Neural progenitor cell (in vitro differentiated cells): ENCODE measurements at regions not wholly inside any gene's neighbourhood (a gene's known extent, or its start where the extent isn't known, plus 50 kb on each side); places are given as distances from the start of the nearest gene placed in this dataset.

ENCODE experiments used
- DNase-seq: peaks from one replicate; pipeline ENCODE4 v3.0.0-alpha.2; 2016; ENCODE audit warnings: low spot score
- H2AFZ ChIP-seq: fragments of 200-600 bp; sonication (generic); replicated peaks from 2 replicates; pipeline ENCODE4 v1.6.1; 2016; ENCODE audit warnings: antibody characterized with exemption
- H3F3A ChIP-seq: fragments of 200-600 bp; sonication (generic); 2 replicates; pipeline ENCODE4 v1.6.1; 2016; ENCODE audit warnings: antibody characterized with exemption, low read depth
- H3K27ac ChIP-seq: fragments of 200-600 bp; sonication (generic); 2 replicates; pipeline ENCODE4 v1.5.1; 2016; ENCODE audit warnings: mild to moderate bottlenecking
- H3K27me3 ChIP-seq: fragments of 200-600 bp; sonication (generic); 2 replicates; pipeline ENCODE4 v1.6.1; 2016; ENCODE audit warnings: mild to moderate bottlenecking, moderate library complexity
- H3K36me3 ChIP-seq: fragments of 200-600 bp; sonication (generic); 2 replicates; pipeline ENCODE4 v1.5.1; 2016
- H3K4me1 ChIP-seq: fragments of 200-600 bp; sonication (generic); 2 replicates; pipeline ENCODE4 v1.6.1; 2016; ENCODE audit warnings: mixed run types
- H3K4me2 ChIP-seq: fragments of 200-600 bp; sonication (generic); 2 replicates; pipeline ENCODE4 v1.6.1; 2016
- H3K4me3 ChIP-seq: fragments of 200-600 bp; sonication (generic); 2 replicates; pipeline ENCODE4 v1.5.1; 2016
- H3K79me2 ChIP-seq: fragments of 200-600 bp; sonication (generic); 2 replicates; pipeline ENCODE4 v1.6.1; 2016; ENCODE audit warnings: low read depth
- H3K9ac ChIP-seq: fragments of 200-600 bp; sonication (generic); 2 replicates; pipeline ENCODE4 v1.6.1; 2016
- H3K9me3 ChIP-seq: fragments of 200-600 bp; sonication (generic); 2 replicates; pipeline ENCODE4 v1.5.1; 2016; ENCODE audit warnings: low read depth
- H4K20me1 ChIP-seq: fragments of 200-600 bp; sonication (generic); 2 replicates; pipeline ENCODE4 v1.6.1; 2016; ENCODE audit warnings: low read depth
- H3K27ac Mint-ChIP-seq: 3 replicates; pipeline ENCODE4 v1.8.0; 2021; ENCODE audit warnings: mixed read lengths
- H3K27me3 Mint-ChIP-seq: 2 replicates; pipeline ENCODE4 v1.8.0; 2022; ENCODE audit warnings: low read depth, mild to moderate bottlenecking, inconsistent platforms, moderate library complexity, mixed read lengths; ENCODE audit not compliant: insufficient read depth
- H3K36me3 Mint-ChIP-seq: 3 replicates; pipeline ENCODE4 v1.8.0; 2021; ENCODE audit warnings: mixed read lengths
- H3K4me1 Mint-ChIP-seq: 3 replicates; pipeline ENCODE4 v1.8.0; 2021; ENCODE audit warnings: mixed read lengths
- H3K4me3 Mint-ChIP-seq: 3 replicates; pipeline ENCODE4 v1.8.0; 2021; ENCODE audit warnings: mild to moderate bottlenecking, moderate library complexity, mixed read lengths
- H3K9me3 Mint-ChIP-seq: 3 replicates; pipeline ENCODE4 v1.8.0; 2020; ENCODE audit warnings: mixed read lengths
- CTCF ChIP-seq: fragments of 200-600 bp; sonication (generic); IDR thresholded peaks from 2 replicates; pipeline ENCODE4 v1.5.1; 2017; ENCODE audit warnings: antibody characterized with exemption, mild to moderate bottlenecking
- EZH2 ChIP-seq: fragments of 200-600 bp; sonication (generic); IDR thresholded peaks from 2 replicates; pipeline ENCODE4 v1.6.1; 2017; ENCODE audit warnings: antibody characterized with exemption, mild to moderate bottlenecking, moderate library complexity
- EZH2phosphoT487 ChIP-seq: fragments of 200-600 bp; sonication (generic); IDR thresholded peaks from 2 replicates; pipeline ENCODE4 v1.6.1; 2017; ENCODE audit warnings: antibody characterized with exemption

GRCh38 chr7:42765931-42766330, 145.9 kb downstream of the C7orf25 start:
- TF ChIP-seq EZH2phosphoT487 = no peak
- no peak for TF ChIP-seq CTCF
- TF ChIP-seq EZH2 = no peak
- no peaks in the 10 kb centered on the region for H3K9me3 ChIP-seq
- no peak for DNase-seq
- no peak overlapping the region for H3K27ac ChIP-seq
- H3K36me3 ChIP-seq = no peaks in the 10 kb centered on the region
- H3K4me3 Mint-ChIP-seq = no peak overlapping the region
- no peaks in the 10 kb centered on the region for H3K79me2 ChIP-seq
- H3K4me3 ChIP-seq = no peak overlapping the region
- no peaks in the 10 kb centered on the region for H3K9me3 Mint-ChIP-seq
- peaks cover 2% of the 10 kb centered on the region for H3K27me3 Mint-ChIP-seq
- no peaks in the 10 kb centered on the region for H3K27me3 ChIP-seq
- H2AFZ ChIP-seq = no peak overlapping the region
- no peak overlapping the region for H3K9ac ChIP-seq
- no peak overlapping the region for H3K4me2 ChIP-seq
- H3K4me1 Mint-ChIP-seq = peaks cover 12% of the 10 kb centered on the region
- no peak overlapping the region for H3K27ac Mint-ChIP-seq
- no peaks in the 10 kb centered on the region for H3K36me3 Mint-ChIP-seq
- H4K20me1 ChIP-seq = no peaks in the 10 kb centered on the region
- no peaks in the 10 kb centered on the region for H3F3A ChIP-seq
- H3K4me1 ChIP-seq = no peaks in the 10 kb centered on the region

- Histone ChIP-seq H3F3A (no peaks in the 10 kb centered on the region), H3K36me3 (no peaks in the 10 kb centered on the region), H3K9me3 (no peaks in the 10 kb centered on the region), H3K4me1 (no peaks in the 10 kb centered on the region), H3K27me3 (no peaks in the 10 kb centered on the region), H4K20me1 (no peaks in the 10 kb centered on the region), H3K27ac (no peak overlapping the region), H3K4me3 (no peak overlapping the region), H3K4me2 (no peak overlapping the region), H3K9ac (no peak overlapping the region), H3K79me2 (no peaks in the 10 kb centered on the region), H2AFZ (no peak overlapping the region)
- H3K9me3 Mint-ChIP-seq = peaks cover 4% of the 10 kb centered on the region
- no peaks in the 10 kb centered on the region for H3K36me3 Mint-ChIP-seq
- TF ChIP-seq CTCF (no peak), EZH2phosphoT487 (no peak), EZH2 (no peak)
- no peak for DNase-seq
- peaks cover 2% of the 10 kb centered on the region for H3K27me3 Mint-ChIP-seq
- peaks cover 3% of the 10 kb centered on the region for H3K4me1 Mint-ChIP-seq
- no peak overlapping the region for H3K27ac Mint-ChIP-seq
- no peak overlapping the region for H3K4me3 Mint-ChIP-seq
These were observed 148.7 kb downstream of the C7orf25 start for GRCh38 chr7:42763137-42763551.

GRCh38 chr7:42761486-42761885, 150.4 kb downstream of the C7orf25 start:
- Histone ChIP-seq H3K4me3 (no peak overlapping the region), H3K9ac (no peak overlapping the region), H3K9me3 (no peaks in the 10 kb centered on the region), H4K20me1 (no peaks in the 10 kb centered on the region), H3K4me1 (no peaks in the 10 kb centered on the region), H3K36me3 (no peaks in the 10 kb centered on the region), H3K4me2 (no peak overlapping the region), H3F3A (no peaks in the 10 kb centered on the region), H3K79me2 (no peaks in the 10 kb centered on the region), H3K27me3 (no peaks in the 10 kb centered on the region), H2AFZ (no peak overlapping the region), H3K27ac (no peak overlapping the region)
- no peak for DNase-seq
- Mint-ChIP-seq H3K4me1 (peaks cover 4% of the 10 kb centered on the region), H3K27me3 (peaks cover 2% of the 10 kb centered on the region), H3K36me3 (no peaks in the 10 kb centered on the region), H3K27ac (no peak overlapping the region), H3K9me3 (peaks cover 4% of the 10 kb centered on the region), H3K4me3 (no peak overlapping the region)
- no peak for TF ChIP-seq CTCF
- no peak for TF ChIP-seq EZH2phosphoT487
- no peak for TF ChIP-seq EZH2

- Histone ChIP-seq H3K36me3 (no peaks in the 10 kb centered on the region), H2AFZ (no peak overlapping the region), H3K27ac (no peak overlapping the region), H3K9me3 (no peaks in the 10 kb centered on the region), H3K79me2 (no peaks in the 10 kb centered on the region), H3K4me3 (no peak overlapping the region), H3K4me1 (peaks cover 11% of the 10 kb centered on the region), H3F3A (peaks cover 8% of the 10 kb centered on the region), H3K9ac (no peak overlapping the region), H4K20me1 (no peaks in the 10 kb centered on the region), H3K27me3 (no peaks in the 10 kb centered on the region), H3K4me2 (no peak overlapping the region)
- no peak for DNase-seq
- TF ChIP-seq EZH2phosphoT487 (no peak), EZH2 (no peak), CTCF (no peak)
- Mint-ChIP-seq H3K9me3 (peaks cover 4% of the 10 kb centered on the region), H3K27me3 (no peaks in the 10 kb centered on the region), H3K36me3 (no peaks in the 10 kb centered on the region), H3K4me3 (no peak overlapping the region), H3K4me1 (peaks cover 15% of the 10 kb centered on the region), H3K27ac (no peak overlapping the region)
These were observed 153.7 kb downstream of the C7orf25 start for GRCh38 chr7:42758124-42758523.
